H9 (cell line): ENCODE measurements at regions not wholly inside any gene's neighbourhood (a gene's known extent, or its start where the extent isn't known, plus 50 kb on each side); places are given as distances from the start of the nearest gene placed in this dataset.
A peak's percentile ranks its signal among the peaks of the same experiment; 100 is the strongest.

ENCODE experiments used
- DNase-seq: peaks from one replicate; pipeline ENCODE4 v3.0.0-alpha.2; 2017
- H2AFZ ChIP-seq: one replicate; pipeline ENCODE4 v1.6.1; 2013; ENCODE audit warnings: mild to moderate bottlenecking, low read length, control low read depth, moderate library complexity
- H2AK5ac ChIP-seq: 2 replicates; pipeline ENCODE4 v1.6.1; 2013; ENCODE audit warnings: low read length, control low read depth, mixed read lengths; ENCODE audit not compliant: insufficient read length
- H2BK120ac ChIP-seq: one replicate; pipeline ENCODE4 v1.6.1; 2013; ENCODE audit warnings: low read depth, mild to moderate bottlenecking, low read length, control low read depth, inconsistent platforms; ENCODE audit not compliant: poor library complexity, severe bottlenecking
- H2BK12ac ChIP-seq: 2 replicates; pipeline ENCODE4 v1.6.1; 2013; ENCODE audit warnings: low read length, control low read depth, mixed read lengths, low read depth; ENCODE audit not compliant: insufficient read length
- H2BK15ac ChIP-seq: 2 replicates; pipeline ENCODE4 v1.6.1; 2013; ENCODE audit warnings: low read depth, low read length, control low read depth
- H2BK20ac ChIP-seq: one replicate; pipeline ENCODE4 v1.6.1; 2013; ENCODE audit warnings: low read depth, mild to moderate bottlenecking, low read length, control low read depth, inconsistent platforms; ENCODE audit not compliant: poor library complexity, severe bottlenecking
- H2BK5ac ChIP-seq: 2 replicates; pipeline ENCODE4 v1.6.1; 2013; ENCODE audit warnings: low read length, control low read depth, mixed read lengths; ENCODE audit not compliant: insufficient read length
- H3K14ac ChIP-seq: 2 replicates; pipeline ENCODE4 v1.6.1; 2013; ENCODE audit warnings: low read length, control low read depth; ENCODE audit not compliant: insufficient read depth
- H3K18ac ChIP-seq: 2 replicates; pipeline ENCODE4 v1.6.1; 2013; ENCODE audit warnings: low read depth, mild to moderate bottlenecking, mixed read lengths, low read length, control low read depth; ENCODE audit not compliant: insufficient read length
- H3K23ac ChIP-seq: 2 replicates; pipeline ENCODE4 v1.6.1; 2013; ENCODE audit warnings: low read length, control low read depth, mixed read lengths, low read depth; ENCODE audit not compliant: insufficient read length
- H3K23me2 ChIP-seq: 2 replicates; pipeline ENCODE4 v1.6.1; 2013; ENCODE audit warnings: low read depth, mild to moderate bottlenecking, mixed read lengths, low read length, control low read depth; ENCODE audit not compliant: insufficient read length, poor library complexity, severe bottlenecking
- H3K27ac ChIP-seq: 2 replicates; pipeline ENCODE4 v1.5.1; 2013; ENCODE audit warnings: low read length, control low read depth, mixed read lengths, low read depth; ENCODE audit not compliant: insufficient read length
- H3K27me3 ChIP-seq: 2 replicates; pipeline ENCODE4 v1.6.1; 2013; ENCODE audit warnings: low read length, control low read depth, inconsistent platforms; ENCODE audit not compliant: insufficient read depth
- H3K4ac ChIP-seq: 2 replicates; pipeline ENCODE4 v1.6.1; 2013; ENCODE audit warnings: low read depth, mild to moderate bottlenecking, control low read depth, inconsistent platforms, low read length, moderate library complexity
- H3K4me1 ChIP-seq: 2 replicates; pipeline ENCODE4 v1.6.1; 2013; ENCODE audit warnings: low read length, control low read depth, inconsistent platforms; ENCODE audit not compliant: insufficient read depth
- H3K4me2 ChIP-seq: 2 replicates; pipeline ENCODE4 v1.6.1; 2013; ENCODE audit warnings: low read length, control low read depth, mixed read lengths; ENCODE audit not compliant: insufficient read length, insufficient read depth
- H3K56ac ChIP-seq: 2 replicates; pipeline ENCODE4 v1.6.1; 2013; ENCODE audit warnings: low read depth, mild to moderate bottlenecking, mixed read lengths, low read length, control low read depth; ENCODE audit not compliant: insufficient read length
- H3K79me1 ChIP-seq: 2 replicates; pipeline ENCODE4 v1.6.1; 2013; ENCODE audit warnings: low read depth, mild to moderate bottlenecking, moderate library complexity, low read length, control low read depth, inconsistent platforms; ENCODE audit not compliant: insufficient read depth, poor library complexity, severe bottlenecking
- H3K79me2 ChIP-seq: 2 replicates; pipeline ENCODE4 v1.6.1; 2013; ENCODE audit warnings: low read length, control low read depth, inconsistent platforms; ENCODE audit not compliant: insufficient read depth
- H3K9ac ChIP-seq: 2 replicates; pipeline ENCODE4 v1.6.1; 2013; ENCODE audit warnings: low read length, control low read depth, mixed read lengths; ENCODE audit not compliant: insufficient read length; ENCODE audit errors: extremely low read depth
- H3K9me3 ChIP-seq: one replicate; pipeline ENCODE4 v1.6.1; 2013; ENCODE audit warnings: low read depth, low read length, inconsistent platforms; ENCODE audit not compliant: control insufficient read depth
- H3T11ph ChIP-seq: one replicate; pipeline ENCODE4 v1.6.1; 2013; ENCODE audit warnings: mild to moderate bottlenecking, low read length, control low read depth, inconsistent platforms
- H4K20me1 ChIP-seq: one replicate; pipeline ENCODE4 v1.6.1; 2013; ENCODE audit not compliant: control insufficient read depth, insufficient read length, insufficient read depth
- H4K5ac ChIP-seq: 2 replicates; pipeline ENCODE4 v1.6.1; 2013; ENCODE audit warnings: low read depth, mild to moderate bottlenecking, mixed read lengths, low read length, control low read depth; ENCODE audit not compliant: insufficient read length
- H4K8ac ChIP-seq: replicated peaks from 2 replicates; pipeline ENCODE4 v1.6.1; 2013; ENCODE audit warnings: low read length, control low read depth, mixed read lengths, low read depth; ENCODE audit not compliant: insufficient read length
- H4K91ac ChIP-seq: 2 replicates; pipeline ENCODE4 v1.6.1; 2013; ENCODE audit warnings: low read depth, mild to moderate bottlenecking, moderate library complexity, mixed read lengths, low read length, control low read depth; ENCODE audit not compliant: insufficient read length
- H3K27ac Mint-ChIP-seq, 3 experiments: 2 replicates in 2 of 3; 3 replicates in 1 of 3; pipeline ENCODE4 v1.8.0; 2020 to 2021; ENCODE audit warnings: mixed read lengths in 3 of 3, mild to moderate bottlenecking in 1 of 3, moderate library complexity in 1 of 3
- H3K27me3 Mint-ChIP-seq: 2 replicates; pipeline ENCODE4 v1.8.0; 2021; ENCODE audit warnings: low read depth, mild to moderate bottlenecking, moderate library complexity, mixed read lengths
- H3K36me3 Mint-ChIP-seq, 3 experiments: 2 replicates in 2 of 3; 3 replicates in 1 of 3; pipeline ENCODE4 v1.8.0; 2020 to 2021; ENCODE audit warnings: low read depth in 3 of 3, mixed read lengths in 3 of 3; ENCODE audit not compliant: insufficient read depth in 1 of 3
- H3K4me1 Mint-ChIP-seq, 2 experiments: 2 replicates each; pipeline ENCODE4 v1.8.0; 2020; ENCODE audit warnings: mixed read lengths in 2 of 2
- H3K4me3 Mint-ChIP-seq, 2 experiments: 2 replicates in 1 of 2; 3 replicates in 1 of 2; pipeline ENCODE4 v1.8.0; 2020 to 2021; ENCODE audit warnings: mild to moderate bottlenecking in 2 of 2, mixed read lengths in 2 of 2, moderate library complexity in 1 of 2
- H3K9me3 Mint-ChIP-seq, 2 experiments: 2 replicates in 1 of 2; 3 replicates in 1 of 2; pipeline ENCODE4 v1.8.0; 2020; ENCODE audit warnings: mild to moderate bottlenecking in 2 of 2, mixed read lengths in 2 of 2, moderate library complexity in 1 of 2
- WGBS: extraction: QIAGEN DNeasy Blood & Tissue Kit; methylation state at CpG from one replicate; pipeline ENCODE4 v1.1.7; 2013; ENCODE audit warnings: missing lambda C conversion rate, low lambda C conversion rate, mixed read lengths; ENCODE audit not compliant: insufficient read length; ENCODE audit errors: extremely low coverage; 5-methylcytosine and 5-hydroxymethylcytosine counted together
- TF ChIP-seq, protein P1 (sequence below): fragments of 200-600 bp; sonication (generic); conservative IDR thresholded peaks from 3 replicates; pipeline ENCODE4 v1.8.0; 2021; ENCODE audit warnings: antibody characterized with exemption, mild to moderate bottlenecking

- Histone ChIP-seq H3K23ac (no peak overlapping the region), H3K9me3 (no peaks in the 10 kb centered on the region)
- no peaks in the 10 kb centered on the region for H3K36me3 Mint-ChIP-seq
These were observed 58.1 kb upstream of the RMST start for GRCh38 chr12:97404543-97404942.

More at GRCh38 chr12:97404543-97404942, 58.1 kb upstream of the RMST start:
- no peak overlapping the region for H3K27ac Mint-ChIP-seq
- H3K27me3 ChIP-seq, result no peaks in the 10 kb centered on the region
- H3T11ph ChIP-seq, result no peak overlapping the region
- H2AFZ ChIP-seq, result no peak overlapping the region
- H3K14ac ChIP-seq, result no peak overlapping the region
- no peak overlapping the region for H3K27ac ChIP-seq
- H4K5ac ChIP-seq, result no peak overlapping the region
- TF ChIP-seq, protein P1, sequence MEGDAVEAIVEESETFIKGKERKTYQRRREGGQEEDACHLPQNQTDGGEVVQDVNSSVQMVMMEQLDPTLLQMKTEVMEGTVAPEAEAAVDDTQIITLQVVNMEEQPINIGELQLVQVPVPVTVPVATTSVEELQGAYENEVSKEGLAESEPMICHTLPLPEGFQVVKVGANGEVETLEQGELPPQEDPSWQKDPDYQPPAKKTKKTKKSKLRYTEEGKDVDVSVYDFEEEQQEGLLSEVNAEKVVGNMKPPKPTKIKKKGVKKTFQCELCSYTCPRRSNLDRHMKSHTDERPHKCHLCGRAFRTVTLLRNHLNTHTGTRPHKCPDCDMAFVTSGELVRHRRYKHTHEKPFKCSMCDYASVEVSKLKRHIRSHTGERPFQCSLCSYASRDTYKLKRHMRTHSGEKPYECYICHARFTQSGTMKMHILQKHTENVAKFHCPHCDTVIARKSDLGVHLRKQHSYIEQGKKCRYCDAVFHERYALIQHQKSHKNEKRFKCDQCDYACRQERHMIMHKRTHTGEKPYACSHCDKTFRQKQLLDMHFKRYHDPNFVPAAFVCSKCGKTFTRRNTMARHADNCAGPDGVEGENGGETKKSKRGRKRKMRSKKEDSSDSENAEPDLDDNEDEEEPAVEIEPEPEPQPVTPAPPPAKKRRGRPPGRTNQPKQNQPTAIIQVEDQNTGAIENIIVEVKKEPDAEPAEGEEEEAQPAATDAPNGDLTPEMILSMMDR, result peak; percentile 97
- H2BK20ac ChIP-seq, result no peak overlapping the region
- H3K4me3 Mint-ChIP-seq, result no peak overlapping the region
- WGBS, result no CpG with 5 or more reads among the region's 2 CpGs
- no peaks in the 10 kb centered on the region for H3K79me1 ChIP-seq
- H3K4me1 Mint-ChIP-seq, result peaks cover 4 to 6% of the 10 kb centered on the region in 2 experiments; a peak in 2 of 4 replicates
- peak; percentile 75 for DNase-seq
- no peak overlapping the region for H2BK12ac ChIP-seq
- no peak overlapping the region for H4K91ac ChIP-seq
- no peak overlapping the region for H4K8ac ChIP-seq
- no peak overlapping the region for H3K9ac ChIP-seq
- H3K4me1 ChIP-seq, result no peaks in the 10 kb centered on the region
- H2BK5ac ChIP-seq, result no peak overlapping the region
- no peak overlapping the region for H2BK120ac ChIP-seq
- no peak overlapping the region for H3K18ac ChIP-seq
- H4K20me1 ChIP-seq, result no peaks in the 10 kb centered on the region
- no peak overlapping the region for H3K56ac ChIP-seq
- H3K4me2 ChIP-seq, result no peak overlapping the region
- no peak overlapping the region for H3K4ac ChIP-seq
- H3K9me3 Mint-ChIP-seq, result no peaks in the 10 kb centered on the region; a peak in 1 of 5 replicates
- no peaks in the 10 kb centered on the region; the same call in 1 of the 2 replicates for H3K27me3 Mint-ChIP-seq
- no peaks in the 10 kb centered on the region for H3K79me2 ChIP-seq
- H2BK15ac ChIP-seq, result no peak overlapping the region
- no peaks in the 10 kb centered on the region for H3K23me2 ChIP-seq
- no peak overlapping the region for H2AK5ac ChIP-seq
